GM18508 (cell line): ENCODE measurements at regions not wholly inside any gene's neighbourhood (a gene's known extent, or its start where the extent isn't known, plus 50 kb on each side); places are given as distances from the start of the nearest gene placed in this dataset.

ENCODE experiments used
- ATAC-seq: cut with Tn5 transposase; IDR thresholded peaks from one replicate; pipeline ENCODE4 v1.9.1; 2021; ENCODE audit warnings: moderate number of reproducible peaks; ENCODE audit not compliant: insufficient read depth, unreplicated experiment

DNA sequence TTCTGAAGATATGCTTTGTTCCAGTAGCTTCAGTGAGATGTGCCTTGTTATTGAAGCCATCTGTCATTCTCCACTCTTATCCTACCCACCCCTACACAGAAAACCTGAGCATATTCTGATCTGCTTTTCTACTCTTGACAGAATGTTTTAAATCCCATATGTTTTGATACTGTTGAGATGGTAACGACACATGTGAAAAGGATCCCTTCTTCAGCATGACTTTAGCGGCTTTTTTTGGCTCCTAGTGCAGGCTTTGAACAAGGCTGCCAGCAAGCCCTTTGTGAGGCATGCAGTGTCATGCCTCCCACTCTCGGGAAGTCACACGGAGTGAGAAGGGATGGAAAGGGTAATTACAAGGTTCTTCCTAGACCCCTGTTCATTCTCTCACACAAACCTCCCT, 228.8 kb upstream of the RGS6 start:
- ATAC-seq, result no peak

DNA sequence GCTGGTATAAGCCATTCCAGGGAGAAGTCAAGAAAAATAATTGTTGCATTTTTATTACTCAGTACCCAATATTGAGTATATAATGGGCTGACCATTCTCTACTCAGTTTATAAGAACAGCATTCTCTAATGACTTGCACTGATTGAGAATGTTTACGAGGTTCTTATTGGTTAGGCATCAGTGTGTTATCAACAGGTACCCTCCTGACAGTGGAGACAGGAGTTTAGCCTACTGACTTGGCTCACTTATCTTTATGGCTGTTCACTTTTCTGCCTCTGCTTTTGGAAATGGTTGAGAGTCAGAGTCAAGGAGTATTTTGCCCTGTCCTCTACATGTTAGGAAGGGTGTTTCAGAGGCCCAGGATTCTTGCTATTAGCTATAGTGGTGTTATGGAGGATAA, 228.0 kb upstream of the RGS6 start:
- no peak for ATAC-seq

DNA sequence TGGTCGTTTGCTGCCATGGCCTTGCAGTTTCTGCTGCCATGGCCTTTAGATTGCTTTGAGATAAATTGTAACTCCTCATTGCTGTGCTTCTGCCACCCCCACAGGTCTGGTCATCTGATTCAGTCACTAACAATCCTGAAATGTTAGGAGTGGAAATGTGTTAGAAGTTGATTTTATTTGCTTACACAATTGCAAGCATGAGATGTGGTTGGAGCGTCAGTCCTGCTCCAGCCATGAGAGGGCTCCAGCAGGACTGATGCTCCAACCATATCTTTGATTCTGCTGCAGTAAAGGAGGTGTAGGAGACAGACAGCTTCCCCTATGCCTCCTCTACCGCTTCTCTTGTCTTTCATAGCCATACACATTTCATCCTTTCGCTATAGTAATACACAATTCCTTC, 226.8 kb upstream of the RGS6 start:
- no peak for ATAC-seq

DNA sequence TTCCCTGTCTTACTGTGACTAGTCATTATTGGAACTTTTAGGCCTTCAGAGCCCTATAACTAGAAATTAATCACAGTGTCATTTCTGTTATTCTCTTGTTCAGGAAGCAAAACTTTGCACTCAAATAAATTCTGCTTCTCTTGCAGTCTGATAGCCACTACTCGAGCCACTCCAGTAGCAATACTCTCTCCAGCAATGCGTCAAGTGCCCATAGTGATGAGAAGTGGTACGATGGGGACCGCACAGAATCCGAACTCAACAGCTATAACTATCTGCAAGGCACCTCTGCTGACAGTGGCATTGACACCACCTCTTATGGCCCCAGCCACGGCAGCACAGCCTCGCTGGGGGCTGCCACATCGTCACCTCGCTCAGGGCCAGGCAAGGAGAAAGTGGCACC, 223.2 kb upstream of the RGS6 start:
- no peak for ATAC-seq

DNA sequence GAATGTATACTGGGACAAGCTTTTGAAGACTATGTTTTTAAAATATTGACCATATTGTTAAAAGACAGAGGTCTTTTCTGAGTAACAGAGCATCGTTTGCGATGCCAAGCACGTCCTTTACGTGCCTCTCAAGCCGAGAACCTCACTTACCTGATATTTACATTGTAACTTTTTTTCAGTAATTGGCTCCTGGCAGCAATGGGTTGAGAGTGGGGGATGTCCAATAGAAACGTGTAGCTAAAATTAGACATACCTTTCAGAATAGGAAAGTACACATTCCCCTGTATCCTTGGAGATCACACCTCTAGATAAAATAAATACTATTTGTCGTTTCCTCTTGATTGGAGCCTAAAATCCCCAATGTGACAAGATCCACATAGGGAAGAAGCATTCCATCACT, 222.2 kb upstream of the RGS6 start:
- ATAC-seq, result no peak

DNA sequence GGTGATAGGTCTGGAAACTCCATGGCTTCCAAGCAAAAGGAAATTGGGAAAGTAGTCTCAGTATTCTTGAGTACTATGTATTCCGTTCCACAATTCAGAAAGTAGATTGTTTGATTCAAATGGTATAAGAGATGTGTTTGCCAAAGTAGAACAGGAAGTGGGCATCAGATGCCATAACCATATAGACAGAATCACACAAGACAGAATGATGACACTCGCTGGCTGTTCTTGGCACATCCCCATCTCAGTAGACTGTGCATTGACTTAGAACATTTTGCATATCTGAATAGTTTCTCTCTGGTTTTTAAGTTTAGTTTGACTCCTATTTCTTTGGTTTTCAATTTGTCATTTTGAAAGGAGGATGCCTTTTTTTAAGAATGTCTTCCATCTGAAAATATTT, 221.1 kb upstream of the RGS6 start:
- ATAC-seq, result no peak

DNA sequence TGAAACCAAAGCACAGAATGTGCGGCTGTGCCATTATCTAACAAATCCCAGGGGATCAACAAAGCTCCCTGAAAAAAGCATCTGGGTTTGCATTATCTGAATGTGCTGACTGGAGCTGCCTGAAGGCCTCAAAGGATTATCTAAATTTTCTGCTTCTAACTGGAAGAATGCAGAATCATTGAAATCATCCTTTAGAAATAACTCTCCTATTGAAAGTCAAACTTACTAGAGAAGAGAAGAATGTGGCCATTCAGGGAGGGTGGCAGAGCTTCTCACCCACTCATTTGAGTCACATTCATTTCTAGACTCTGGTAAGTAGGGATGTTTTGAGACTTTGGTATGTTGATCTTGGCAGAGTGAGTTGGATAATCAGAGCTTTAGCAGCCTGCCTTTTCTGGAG, 220.6 kb upstream of the RGS6 start:
- no peak for ATAC-seq

DNA sequence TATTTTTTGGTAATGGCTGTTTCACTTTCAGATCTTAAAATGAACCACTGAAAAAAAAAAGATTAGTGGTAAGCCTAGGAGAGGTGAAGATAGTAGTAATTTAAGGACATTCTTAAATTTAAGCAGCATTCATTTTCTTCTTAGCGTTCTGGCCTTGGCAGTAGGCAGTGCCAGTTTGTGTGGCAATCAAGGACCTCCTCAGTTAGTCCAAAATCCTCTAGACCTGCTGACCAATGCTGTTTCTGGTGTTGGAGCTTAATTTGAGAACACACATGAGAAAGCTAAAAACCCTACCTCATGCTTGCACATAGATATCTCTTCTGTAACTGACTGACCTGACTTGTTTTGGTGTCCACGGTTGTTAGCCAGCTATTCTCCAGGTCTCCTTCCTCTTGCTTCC, 219.8 kb upstream of the RGS6 start:
- no peak for ATAC-seq

DNA sequence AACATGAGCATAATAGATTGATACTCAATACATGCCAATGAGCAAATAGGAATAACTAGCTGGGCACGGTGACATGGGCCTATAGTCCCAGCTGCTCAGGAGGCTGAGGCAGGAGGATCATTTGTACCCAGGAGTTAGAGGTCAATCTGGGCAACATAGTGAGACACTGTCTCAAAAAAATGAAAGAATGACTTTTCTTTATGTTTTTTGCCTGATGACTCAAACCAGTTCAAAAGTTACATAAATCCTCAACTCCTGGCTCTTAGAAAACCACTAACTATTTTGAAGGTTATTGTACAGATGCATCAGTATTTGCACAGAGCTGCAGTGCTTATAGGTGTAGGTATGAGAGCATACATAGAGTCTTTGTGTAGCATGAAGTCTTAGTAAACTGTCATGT, 219.2 kb upstream of the RGS6 start:
- no peak for ATAC-seq

DNA sequence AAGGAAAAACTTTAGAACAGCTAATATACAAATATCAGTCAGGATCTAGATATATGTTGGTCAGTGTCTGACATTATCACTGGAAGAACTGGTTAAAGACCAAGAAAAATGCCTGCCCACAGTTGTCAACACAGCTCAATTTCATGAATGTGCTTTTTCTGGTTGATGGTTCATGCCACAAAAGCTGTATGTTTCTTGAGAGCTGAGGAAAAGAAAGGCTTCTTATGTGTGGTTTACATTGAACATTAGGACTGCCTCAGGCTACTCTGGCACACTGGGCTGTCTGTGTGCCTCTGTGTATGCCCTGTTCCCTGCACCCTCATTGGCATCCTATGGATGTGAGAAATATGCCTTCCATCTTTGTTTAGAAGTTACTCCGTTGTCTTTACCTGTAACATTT, 218.8 kb upstream of the RGS6 start:
- no peak for ATAC-seq

DNA sequence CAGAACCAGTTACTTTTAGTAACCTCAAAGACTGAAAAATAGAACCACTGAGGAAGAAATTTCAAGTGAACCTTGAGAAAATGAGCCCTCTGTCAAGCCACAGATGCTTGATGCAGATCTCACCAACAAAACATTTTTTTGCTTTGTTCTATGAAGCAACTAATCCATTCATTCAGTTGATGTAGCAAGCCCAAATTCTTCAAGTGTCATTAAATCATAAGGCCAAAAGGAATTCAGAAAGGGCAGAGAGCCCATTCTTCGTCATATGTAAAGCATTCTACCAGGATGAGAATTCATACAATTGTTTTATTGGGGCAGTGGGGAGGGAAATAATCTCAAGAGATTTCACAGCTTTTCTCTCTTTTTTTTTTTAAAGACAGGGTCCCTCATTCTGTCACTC, 218.0 kb upstream of the RGS6 start:
- no peak for ATAC-seq

DNA sequence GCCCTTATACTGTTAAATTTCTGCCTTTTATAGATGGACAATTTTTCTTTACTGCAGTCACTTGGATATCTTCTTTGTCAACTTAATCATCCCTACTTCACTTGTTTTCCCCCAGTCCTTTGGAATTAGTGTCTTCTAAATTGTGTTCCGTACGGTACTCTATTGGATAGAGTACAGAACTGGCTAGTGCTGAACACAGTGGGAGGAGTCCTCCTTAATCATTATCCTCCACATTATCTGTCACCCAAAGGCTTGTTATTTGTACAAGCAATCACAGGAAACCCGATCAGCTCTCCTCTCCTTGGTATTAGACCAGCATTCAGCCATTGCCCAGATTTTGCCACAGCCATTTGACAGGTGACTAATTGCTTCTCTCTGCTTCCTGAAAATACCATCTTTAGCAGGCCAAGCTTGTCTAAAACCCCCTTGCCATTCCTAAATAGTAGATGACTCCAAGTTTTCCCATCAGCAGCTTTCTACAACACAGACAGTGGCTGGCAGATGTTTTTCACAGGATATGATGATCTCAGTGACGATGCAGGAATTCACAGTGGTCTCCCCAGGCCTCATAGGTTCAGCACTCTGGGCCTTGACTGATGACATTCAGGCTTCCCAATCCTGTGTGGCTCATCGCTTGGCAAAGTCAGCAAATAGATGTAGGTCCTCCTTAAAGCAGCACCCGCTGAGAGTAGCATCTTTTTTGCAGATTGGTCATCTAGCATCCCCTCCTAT, 216.0 kb upstream of the RGS6 start:
- no peak for ATAC-seq

DNA sequence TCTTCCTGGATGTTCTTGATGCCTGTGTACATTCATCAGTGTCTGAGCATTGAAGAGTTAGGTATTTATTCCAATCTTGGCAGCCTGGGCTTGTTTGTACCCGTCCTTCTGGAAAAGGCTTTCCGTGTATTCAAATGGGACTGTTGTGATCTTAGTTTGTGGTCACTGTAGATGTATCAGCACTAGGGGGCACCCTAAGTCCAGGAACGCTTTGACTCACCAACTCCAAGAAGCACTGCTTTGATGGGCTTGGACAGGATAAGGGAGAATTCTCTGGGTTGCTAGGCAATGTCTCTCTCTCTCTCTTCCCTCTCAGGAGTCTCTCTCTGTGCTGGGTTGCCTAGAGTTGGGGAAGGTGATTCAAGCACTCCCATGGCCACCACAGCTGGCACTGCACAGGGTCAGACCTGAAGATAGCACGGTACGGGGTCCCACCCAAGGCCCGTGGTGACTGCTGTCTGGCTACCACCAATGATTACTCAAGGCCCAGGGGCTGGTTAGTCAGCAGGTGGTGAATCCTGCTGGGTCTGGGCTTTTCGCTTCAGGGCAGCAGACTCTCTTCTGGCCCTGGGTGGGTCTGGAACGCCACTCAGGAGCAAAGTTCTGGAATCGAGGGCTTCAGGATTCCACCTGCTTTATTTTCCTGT, 211.1 kb upstream of the RGS6 start:
- ATAC-seq, result no peak

DNA sequence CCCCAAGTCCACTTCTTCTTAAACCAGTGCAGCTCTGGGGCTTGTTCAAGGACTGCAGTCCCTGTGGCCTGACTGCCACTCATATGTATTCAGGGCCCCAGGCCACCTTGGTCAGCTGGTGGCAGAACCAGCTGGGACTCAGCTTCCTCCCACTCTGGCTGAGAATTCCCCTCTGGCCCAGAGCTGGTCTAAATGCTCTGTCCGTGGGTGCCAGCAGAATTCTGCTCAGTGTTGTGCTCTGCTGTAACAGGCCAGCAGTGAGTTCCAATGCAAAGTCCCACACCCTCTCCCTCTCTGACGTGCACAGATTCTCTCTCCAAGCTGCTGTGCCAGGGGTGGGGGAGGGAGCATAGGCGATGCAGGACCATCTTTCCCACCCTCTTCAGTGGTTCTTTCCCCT, 210.4 kb upstream of the RGS6 start:
- ATAC-seq, result no peak

DNA sequence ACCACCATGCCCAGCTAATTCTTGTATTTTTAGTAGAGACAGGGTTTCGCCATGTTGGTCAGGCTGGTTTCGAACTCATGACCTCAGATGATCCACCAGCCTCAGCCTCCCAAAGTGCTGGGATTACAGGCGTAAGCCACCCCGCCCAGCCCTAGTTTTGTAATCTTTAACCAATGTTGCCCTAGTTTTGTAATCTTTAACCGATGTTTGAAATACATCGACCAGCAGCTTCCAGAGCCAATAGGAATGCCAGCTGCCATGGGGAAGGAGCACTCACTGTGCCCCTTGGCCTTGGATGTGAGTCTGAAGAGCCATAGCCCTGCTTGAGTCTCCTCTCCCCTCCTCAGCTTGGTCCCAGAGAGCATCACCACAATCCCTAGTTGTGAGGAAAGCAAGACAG, 209.3 kb upstream of the RGS6 start:
- ATAC-seq, result no peak

DNA sequence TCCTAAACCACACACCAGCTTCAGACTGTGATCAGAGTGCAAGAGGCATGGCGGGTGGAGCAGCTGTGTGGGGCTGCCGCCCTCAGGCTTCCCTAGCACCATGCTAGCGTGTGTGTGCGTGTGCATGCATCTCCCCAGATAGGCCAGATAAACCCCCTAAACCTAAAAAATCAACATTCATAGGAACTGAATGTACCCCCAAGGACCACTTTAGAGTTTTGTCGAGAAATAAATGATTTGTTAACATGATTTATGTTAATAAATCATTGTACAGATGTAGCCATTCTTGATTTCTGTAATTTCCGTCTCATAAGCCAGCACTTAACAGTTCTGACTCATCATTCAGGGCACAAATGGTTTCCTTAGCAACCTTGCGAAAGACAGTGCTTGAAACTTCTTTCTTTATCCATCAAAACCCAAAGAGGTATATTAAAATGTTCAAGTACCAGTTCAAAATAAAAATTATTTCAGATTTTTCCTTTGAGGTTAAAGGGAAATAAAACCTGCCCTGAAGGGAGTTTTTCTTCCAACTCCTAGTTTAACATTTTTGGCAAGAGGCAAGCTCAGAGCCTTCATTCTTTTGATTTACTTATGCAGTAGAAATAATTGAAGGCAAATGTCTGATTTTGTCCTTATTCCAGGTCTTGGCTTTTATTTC, 206.2 kb upstream of the RGS6 start:
- no peak for ATAC-seq

DNA sequence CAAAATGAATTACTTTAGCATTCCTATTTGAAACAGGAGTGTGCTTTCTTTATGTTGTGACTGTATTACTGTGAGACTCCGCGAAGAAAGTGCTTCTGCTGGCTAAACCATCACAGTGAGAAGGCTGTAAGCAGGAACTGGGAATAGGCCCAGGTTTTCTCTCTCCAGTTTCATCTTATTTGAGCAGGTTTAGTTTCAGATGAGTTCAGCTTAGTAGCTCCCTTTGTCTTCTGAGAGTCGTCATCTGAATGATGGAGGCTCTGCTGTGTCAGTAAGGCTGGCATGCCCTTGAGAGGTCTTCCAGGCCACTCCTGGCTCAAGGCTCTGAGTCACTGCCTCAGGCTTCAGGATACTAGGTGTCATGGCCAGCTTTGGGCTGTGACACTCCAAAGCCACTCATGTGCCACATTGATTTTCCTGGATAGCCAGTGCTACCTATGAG, 205.6 kb upstream of the RGS6 start:
- no peak for ATAC-seq

DNA sequence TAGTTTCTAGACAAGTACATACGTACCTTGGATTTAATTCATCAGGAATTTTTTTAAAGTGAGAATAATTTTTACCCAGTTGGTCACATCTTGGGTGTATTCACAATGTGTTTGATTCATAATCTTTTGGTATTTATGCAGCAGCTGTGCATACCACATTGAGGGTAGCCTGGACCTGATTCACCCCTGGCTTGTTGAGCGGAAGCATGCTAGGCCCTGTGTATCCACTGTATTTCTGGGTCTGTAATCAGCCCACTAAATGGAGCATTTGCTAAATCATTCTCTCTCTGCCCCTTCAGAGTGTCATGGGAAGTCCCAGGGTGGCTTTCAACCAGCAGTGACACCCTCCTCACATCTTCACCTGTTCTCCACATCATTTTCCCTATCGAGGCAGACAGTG, 203.8 kb upstream of the RGS6 start:
- ATAC-seq, result no peak

DNA sequence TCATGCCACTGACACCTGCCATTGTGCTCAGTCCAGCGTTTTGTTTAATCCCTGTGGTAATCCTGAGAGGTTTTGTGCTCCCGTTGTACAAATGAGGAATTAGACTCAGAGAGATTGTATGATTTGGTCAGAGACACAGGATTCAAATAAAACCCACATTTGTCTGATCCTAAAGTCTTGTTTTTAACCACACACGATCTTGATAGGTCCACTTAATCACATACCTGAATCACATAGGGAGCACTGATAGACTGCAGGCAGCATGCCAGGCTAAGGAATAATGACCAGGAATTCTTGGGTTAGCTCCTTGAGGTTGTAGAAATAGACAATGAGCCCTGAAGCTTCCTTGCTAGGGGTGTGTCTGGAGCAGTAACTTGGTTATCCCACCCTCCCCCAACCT, 202.6 kb upstream of the RGS6 start:
- ATAC-seq, result no peak

DNA sequence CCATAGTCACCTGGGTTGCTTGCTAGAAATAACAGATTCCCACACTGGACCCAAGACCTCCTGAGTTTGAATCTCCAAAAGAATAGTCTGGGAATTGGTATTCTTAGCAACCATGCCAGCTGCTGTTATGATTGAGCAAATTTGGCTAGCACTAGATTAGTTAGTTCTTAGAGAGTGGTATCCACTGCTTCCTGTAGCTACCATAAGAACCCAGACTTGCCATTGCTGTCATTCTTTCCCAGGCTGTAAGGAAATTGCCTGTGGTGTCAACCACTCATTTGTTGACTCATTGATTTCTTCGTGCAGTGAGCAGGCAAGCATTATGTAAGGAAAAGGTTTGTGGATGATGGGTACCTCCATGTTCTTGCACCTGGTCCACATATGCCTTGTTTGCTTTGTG, 201.8 kb upstream of the RGS6 start:
- ATAC-seq, result no peak

DNA sequence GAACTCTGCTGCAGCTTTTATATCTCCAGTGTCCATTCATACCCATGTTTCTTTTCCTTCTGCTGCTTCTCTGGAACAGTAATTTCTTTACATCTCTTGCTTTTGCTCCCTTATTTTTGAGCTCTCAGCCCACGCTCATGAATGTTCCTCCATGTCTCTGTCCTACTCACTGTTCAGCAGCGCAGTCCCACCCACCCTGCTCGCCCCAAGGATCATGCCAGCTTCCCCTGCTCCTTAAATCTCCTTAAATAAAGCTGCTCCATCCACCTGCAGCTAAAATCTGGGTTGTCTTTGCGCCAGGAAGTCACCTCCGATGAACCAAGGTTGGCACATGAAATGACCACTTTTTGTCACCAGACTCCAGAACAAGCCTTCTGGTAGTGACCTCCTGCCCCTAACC, 201.1 kb upstream of the RGS6 start:
- no peak for ATAC-seq
